IMR-90 (cell line): ENCODE measurements at regions not wholly inside any gene's neighbourhood (a gene's known extent, or its start where the extent isn't known, plus 50 kb on each side); places are given as distances from the start of the nearest gene placed in this dataset.

Experiments used
- ATAC-seq: fragments of 200-7000 bp; cut with Tn5 transposase; 2 replicates; pipeline ENCODE4 v1.9.1; 2020; ENCODE audit warnings: low read depth, mild to moderate bottlenecking, moderate library complexity
- BruUV-seq: library from RNA; stranded (reverse); fragments of 400-500 nt; replicated peaks from 2 replicates; lab custom pipeline; 2021; lab: Mats Ljungman, UMichigan
- CTCF ChIA-PET: fragments of 300-600 bp; formaldehyde crosslinking; extraction: SDS; loops from one replicate; lab custom pipeline; 2021; ENCODE audit warnings: antibody characterized with exemption; lab: Yijun Ruan, JAX
- POLR2A ChIA-PET: fragments of 300-600 bp; sonication (Branson Sonifier 250); formaldehyde crosslinking; loops from one replicate; lab custom pipeline; 2022; ENCODE audit warnings: antibody characterized with exemption; ENCODE audit not compliant: unreplicated experiment; lab: Charles Lee
- DNase-seq: peaks from one replicate; pipeline ENCODE4 v3.0.0; 2013
- H2AFZ ChIP-seq: replicated peaks from 2 replicates; pipeline ENCODE3; 2013; ENCODE audit warnings: low read length, mild to moderate bottlenecking; ENCODE audit not compliant: poor library complexity
- H2AK5ac ChIP-seq: 2 replicates; pipeline ENCODE4 v1.6.1; 2013; ENCODE audit warnings: low read depth, low read length, inconsistent platforms
- H2AK9ac ChIP-seq: replicated peaks from 2 replicates; pipeline ENCODE3; 2013; ENCODE audit warnings: mild to moderate bottlenecking, low read depth, low read length, moderate library complexity; ENCODE audit not compliant: poor library complexity
- H2BK120ac ChIP-seq: 2 replicates; pipeline ENCODE4 v1.6.1; 2013; ENCODE audit warnings: low read depth, low read length, inconsistent platforms
- H2BK15ac ChIP-seq: 3 replicates; pipeline ENCODE4 v1.6.1; 2013; ENCODE audit warnings: low read depth, low read length, inconsistent platforms
- H2BK20ac ChIP-seq: 2 replicates; pipeline ENCODE4 v1.6.1; 2013; ENCODE audit warnings: low read depth, mild to moderate bottlenecking, inconsistent platforms, low read length, moderate library complexity
- H2BK5ac ChIP-seq: 2 replicates; pipeline ENCODE4 v1.6.1; 2013; ENCODE audit warnings: mild to moderate bottlenecking, low read depth, low read length, inconsistent platforms; ENCODE audit not compliant: poor library complexity, severe bottlenecking
- H3K14ac ChIP-seq: replicated peaks from 2 replicates; pipeline ENCODE4 v1.6.1; 2013; ENCODE audit warnings: low read depth, low read length, inconsistent platforms
- H3K18ac ChIP-seq: 2 replicates; pipeline ENCODE4 v1.6.1; 2013; ENCODE audit warnings: low read depth, low read length, control low read depth
- H3K23ac ChIP-seq: 2 replicates; pipeline ENCODE4 v1.6.1; 2013; ENCODE audit warnings: low read depth, low read length, inconsistent platforms
- H3K27ac ChIP-seq: 2 replicates; pipeline ENCODE4 v1.5.1; 2013; ENCODE audit warnings: mild to moderate bottlenecking, control low read depth, low read length; ENCODE audit not compliant: insufficient read depth
- H3K27me3 ChIP-seq: 2 replicates; pipeline ENCODE4 v1.6.1; 2013; ENCODE audit warnings: low read length; ENCODE audit not compliant: control insufficient read depth, insufficient read depth
- H3K36me3 ChIP-seq: 2 replicates; pipeline ENCODE4 v1.6.1; 2013; ENCODE audit warnings: low read length, mixed read lengths; ENCODE audit not compliant: control insufficient read depth, insufficient read depth
- H3K4ac ChIP-seq: 2 replicates; pipeline ENCODE4 v1.6.1; 2013; ENCODE audit warnings: low read depth, low read length, inconsistent platforms
- H3K4me1 ChIP-seq: 2 replicates; pipeline ENCODE4 v1.6.1; 2013; ENCODE audit warnings: low read length, mixed read lengths; ENCODE audit not compliant: control insufficient read depth, insufficient read depth
- H3K4me2 ChIP-seq: 2 replicates; pipeline ENCODE4 v1.6.1; 2013; ENCODE audit warnings: low read depth, mild to moderate bottlenecking, control low read depth, low read length, moderate library complexity
- H3K4me3 ChIP-seq: 2 replicates; pipeline ENCODE4 v1.5.1; 2013; ENCODE audit warnings: low read depth, mild to moderate bottlenecking, control low read depth, low read length, moderate library complexity; ENCODE audit not compliant: insufficient read depth
- H3K56ac ChIP-seq: 2 replicates; pipeline ENCODE4 v1.6.1; 2013; ENCODE audit warnings: low read length, inconsistent platforms; ENCODE audit not compliant: insufficient read depth; ENCODE audit errors: extremely low read depth
- H3K79me1 ChIP-seq, 2 experiments: 2 replicates each; pipeline ENCODE4 v1.6.1; 2013; ENCODE audit warnings: low read length in 2 of 2, inconsistent platforms in 1 of 2, low read depth in 1 of 2
- H3K9ac ChIP-seq: 2 replicates; pipeline ENCODE4 v1.6.1; 2013; ENCODE audit warnings: low read depth, low read length, control low read depth
- H3K9me1 ChIP-seq: 2 replicates; pipeline ENCODE4 v1.6.1; 2013; ENCODE audit warnings: low read length, inconsistent platforms; ENCODE audit not compliant: insufficient read depth
- H3K9me3 ChIP-seq: 2 replicates; pipeline ENCODE4 v1.6.1; 2013; ENCODE audit warnings: low read length; ENCODE audit not compliant: control insufficient read depth, insufficient read depth
- H4K20me1 ChIP-seq: 2 replicates; pipeline ENCODE4 v1.6.1; 2013; ENCODE audit warnings: low read length, inconsistent platforms; ENCODE audit not compliant: insufficient read depth
- H4K5ac ChIP-seq: 2 replicates; pipeline ENCODE4 v1.6.1; 2013; ENCODE audit warnings: mild to moderate bottlenecking, low read depth, low read length, control low read depth
- H4K8ac ChIP-seq, 2 experiments: 2 replicates each; pipeline ENCODE4 v1.6.1; 2013; ENCODE audit warnings: low read depth in 2 of 2, low read length in 2 of 2, control low read depth in 1 of 2, inconsistent platforms in 1 of 2
- H4K91ac ChIP-seq: 2 replicates; pipeline ENCODE4 v1.6.1; 2013; ENCODE audit warnings: low read depth, low read length, inconsistent platforms; ENCODE audit not compliant: insufficient read depth
- BHLHE40 ChIP-seq: fragments of 150-350 bp; IDR thresholded peaks from 2 replicates; pipeline ENCODE4 v1.6.1; 2016; ENCODE audit warnings: mild to moderate bottlenecking, low read depth, low read length
- CEBPB ChIP-seq: IDR thresholded peaks from 2 replicates; pipeline ENCODE4 v1.6.1; 2012; ENCODE audit warnings: low read depth, low read length, improper control_type of control experiment
- CHD1 ChIP-seq: IDR thresholded peaks from 2 replicates; pipeline ENCODE4 v1.6.1; 2012; ENCODE audit warnings: low read depth, low read length, improper control_type of control experiment
- CTCF ChIP-seq: conservative IDR thresholded peaks from 2 replicates; pipeline ENCODE4 v1.5.1; 2012; ENCODE audit warnings: mild to moderate bottlenecking, low read depth, low read length, improper control_type of control experiment
- ELK1 ChIP-seq: fragments of 150-350 bp; IDR thresholded peaks from 2 replicates; pipeline ENCODE4 v1.6.1; 2016; ENCODE audit warnings: low read depth, mild to moderate bottlenecking, low read length, moderate library complexity, borderline replicate concordance
- FOS ChIP-seq: fragments of 150-350 bp; IDR thresholded peaks from 2 replicates; pipeline ENCODE4 v1.6.1; 2016; ENCODE audit warnings: low read depth, low read length
- MAFK ChIP-seq: IDR thresholded peaks from 2 replicates; pipeline ENCODE4 v1.6.1; 2012; ENCODE audit warnings: low read depth, low read length, improper control_type of control experiment
- MAZ ChIP-seq: IDR thresholded peaks from 2 replicates; pipeline ENCODE4 v1.6.1; 2012; ENCODE audit warnings: low read depth, mild to moderate bottlenecking, low read length, improper control_type of control experiment, moderate library complexity, borderline replicate concordance
- MXI1 ChIP-seq: IDR thresholded peaks from 2 replicates; pipeline ENCODE4 v1.6.1; 2012; ENCODE audit warnings: low read depth, mild to moderate bottlenecking, low read length, moderate library complexity, borderline replicate concordance
- NFE2L2 ChIP-seq: fragments of 150-350 bp; IDR thresholded peaks from 2 replicates; pipeline ENCODE4 v1.6.1; 2016; ENCODE audit warnings: low read depth, mild to moderate bottlenecking, low read length
- POLR2A ChIP-seq: IDR thresholded peaks from 2 replicates; pipeline ENCODE4 v1.6.1; 2012; ENCODE audit warnings: mild to moderate bottlenecking, low read depth, low read length
- RAD21 ChIP-seq: IDR thresholded peaks from 2 replicates; pipeline ENCODE4 v1.6.1; 2012; ENCODE audit warnings: low read length, improper control_type of control experiment
- RCOR1 ChIP-seq: IDR thresholded peaks from 2 replicates; pipeline ENCODE4 v1.6.1; 2012; ENCODE audit warnings: mild to moderate bottlenecking, low read length, improper control_type of control experiment; ENCODE audit not compliant: insufficient replicate concordance
- RFX5 ChIP-seq: IDR thresholded peaks from 2 replicates; pipeline ENCODE4 v1.8.0; 2012; ENCODE audit warnings: low read depth, mild to moderate bottlenecking, low read length, moderate library complexity
- SMC3 ChIP-seq: fragments of 150-350 bp; IDR thresholded peaks from 2 replicates; pipeline ENCODE4 v1.6.1; 2016; ENCODE audit warnings: low read depth, mild to moderate bottlenecking, antibody characterized with exemption, low read length, moderate library complexity
- USF2 ChIP-seq: fragments of 150-350 bp; IDR thresholded peaks from 2 replicates; pipeline ENCODE4 v1.6.1; 2017; ENCODE audit warnings: mild to moderate bottlenecking, antibody characterized with exemption, low read length, low read depth
- WGBS, 2 experiments: methylation state at CpG; one replicate each; pipeline versions ENCODE4 v1.1.5 to v1.1.7; 2013; ENCODE audit warnings: missing lambda C conversion rate in 2 of 2; ENCODE audit not compliant: insufficient read length in 1 of 2; ENCODE audit errors: extremely low coverage in 2 of 2; 5-methylcytosine and 5-hydroxymethylcytosine counted together
- dilution Hi-C: fragments of 300-500 bp; cut with HindIII; formaldehyde crosslinking; loops from one replicate; pipeline ENCODE4 v1.14.3; 2018; ENCODE audit warnings: low sequenced_read_pairs; ENCODE audit not compliant: unreplicated experiment
- in situ Hi-C: fragments of 300-500 bp; cut with MboI; formaldehyde crosslinking; loops from 3 replicates; pipeline ENCODE4 v1.14.3; 2019; ENCODE audit warnings: low sequenced_read_pairs, inconsistent platforms, mixed read lengths
- intact Hi-C: fragments of 100-400 bp; cut with micrococcal nuclease; formaldehyde crosslinking; loops from 2 replicates; pipeline ENCODE4 v1.10.0; 2022

- Histone ChIP-seq H3K9me1 (no peaks in the 10 kb centered on the region), H3K4ac (no peak overlapping the region), H3K27me3 (no peaks in the 10 kb centered on the region; the same call in 1 of the 2 replicates), H3K9me3 (no peaks in the 10 kb centered on the region), H3K4me2 (peak overlapping the region; percentile 25; the same call in 1 of the 2 replicates), H2AFZ (no peak overlapping the region), H3K18ac (no peak overlapping the region), H2BK20ac (no peak overlapping the region), H2BK15ac (no peak overlapping the region), H3K56ac (no peak overlapping the region), H3K23ac (no peak overlapping the region; the same call in 1 of the 2 replicates), H3K36me3 (no peaks in the 10 kb centered on the region), H4K8ac (no peak overlapping the region), H2BK5ac (no peak overlapping the region), H2AK9ac (no peak overlapping the region), H3K79me1 (no peaks in the 10 kb centered on the region), H3K4me1 (no peaks in the 10 kb centered on the region), H3K27ac (no peak overlapping the region), H4K20me1 (no peaks in the 10 kb centered on the region), H4K91ac (no peak overlapping the region), H4K5ac (no peak overlapping the region), H3K4me3 (no peak overlapping the region), H2BK120ac (no peak overlapping the region), H3K14ac (no peak overlapping the region), H3K9ac (no peak overlapping the region), H2AK5ac (no peak overlapping the region)
- no CpG with 5 or more reads among the region's 4 CpGs for WGBS, 2 experiments
- CTCF ChIA-PET: interaction anchor here (0.7 kb wide), 1 partner anchor 43 kb away, joined by 3 read pairs; no protein-coding TSS in a partner anchor
- BruUV-seq: no TSS peak
- peak; percentile 67 for ATAC-seq
- peak; percentile 67 for DNase-seq
- in situ Hi-C loops: no loop called here
- TF ChIP-seq NFE2L2 (no peak), MAFK (no peak), MXI1 (no peak), RCOR1 (no peak), BHLHE40 (no peak), USF2 (no peak), CTCF (no peak), CHD1 (no peak), FOS (no peak), ELK1 (no peak), SMC3 (no peak), CEBPB (no peak), MAZ (no peak), RAD21 (no peak), POLR2A (no peak), RFX5 (no peak)
- dilution Hi-C loops: no loop called here
- POLR2A ChIA-PET: no interaction called here
- intact Hi-C loops: no loop called here
These were observed 208.2 kb downstream of the DIO2 start for GRCh38 chr14:80003138-80003537.
